ENCODE measurements at regions not wholly inside any gene's neighbourhood (a gene's known extent, or its start where the extent isn't known, plus 50 kb on each side); places are given as distances from the start of the nearest gene placed in this dataset.

DNA sequence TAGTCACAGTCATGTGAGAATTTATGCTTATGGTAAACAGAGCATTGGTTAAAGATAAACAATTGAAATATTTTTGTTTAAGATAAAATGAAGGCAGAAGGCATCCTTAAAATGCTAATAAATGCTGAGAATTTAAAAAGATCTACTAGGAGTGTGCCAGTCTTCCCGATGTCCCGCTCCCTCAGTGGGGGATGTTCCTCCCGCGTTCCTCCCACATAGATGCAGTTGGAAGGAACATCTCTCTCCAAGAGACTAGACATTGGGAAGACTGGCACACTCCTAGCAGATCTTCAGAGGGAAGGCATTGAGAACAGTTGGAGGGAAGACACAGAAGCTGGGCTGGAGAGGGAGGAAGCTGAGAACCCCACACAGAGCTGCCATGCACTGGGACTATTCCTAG lies 203.3 kb downstream of the EDN1 start:
- no peaks in the 10 kb centered on the region for H3K27me3 ChIP-seq
- FAIRE-seq (no peak), DNase-seq (no peak), ATAC-seq (no peak)
- intact Hi-C loops (cut with DNase I), result no loop called here
- no peak overlapping the region for H3K27ac ChIP-seq
- TF ChIP-seq, protein P1, sequence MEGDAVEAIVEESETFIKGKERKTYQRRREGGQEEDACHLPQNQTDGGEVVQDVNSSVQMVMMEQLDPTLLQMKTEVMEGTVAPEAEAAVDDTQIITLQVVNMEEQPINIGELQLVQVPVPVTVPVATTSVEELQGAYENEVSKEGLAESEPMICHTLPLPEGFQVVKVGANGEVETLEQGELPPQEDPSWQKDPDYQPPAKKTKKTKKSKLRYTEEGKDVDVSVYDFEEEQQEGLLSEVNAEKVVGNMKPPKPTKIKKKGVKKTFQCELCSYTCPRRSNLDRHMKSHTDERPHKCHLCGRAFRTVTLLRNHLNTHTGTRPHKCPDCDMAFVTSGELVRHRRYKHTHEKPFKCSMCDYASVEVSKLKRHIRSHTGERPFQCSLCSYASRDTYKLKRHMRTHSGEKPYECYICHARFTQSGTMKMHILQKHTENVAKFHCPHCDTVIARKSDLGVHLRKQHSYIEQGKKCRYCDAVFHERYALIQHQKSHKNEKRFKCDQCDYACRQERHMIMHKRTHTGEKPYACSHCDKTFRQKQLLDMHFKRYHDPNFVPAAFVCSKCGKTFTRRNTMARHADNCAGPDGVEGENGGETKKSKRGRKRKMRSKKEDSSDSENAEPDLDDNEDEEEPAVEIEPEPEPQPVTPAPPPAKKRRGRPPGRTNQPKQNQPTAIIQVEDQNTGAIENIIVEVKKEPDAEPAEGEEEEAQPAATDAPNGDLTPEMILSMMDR (IDR thresholded peaks at IDR 0.05), result no peak
- WGBS, 2 donors, result 92 to 99% methylated on average over 4 of the region's 4 CpGs
- H3K9me3 ChIP-seq, result no peaks in the 10 kb centered on the region
- peaks cover 0 to 13% (median 6%) of the 10 kb centered on the region in 3 donors for H3K4me1 ChIP-seq
- no peaks in the 10 kb centered on the region for H3K36me3 ChIP-seq
- no peak overlapping the region for H3K4me3 ChIP-seq

DNA sequence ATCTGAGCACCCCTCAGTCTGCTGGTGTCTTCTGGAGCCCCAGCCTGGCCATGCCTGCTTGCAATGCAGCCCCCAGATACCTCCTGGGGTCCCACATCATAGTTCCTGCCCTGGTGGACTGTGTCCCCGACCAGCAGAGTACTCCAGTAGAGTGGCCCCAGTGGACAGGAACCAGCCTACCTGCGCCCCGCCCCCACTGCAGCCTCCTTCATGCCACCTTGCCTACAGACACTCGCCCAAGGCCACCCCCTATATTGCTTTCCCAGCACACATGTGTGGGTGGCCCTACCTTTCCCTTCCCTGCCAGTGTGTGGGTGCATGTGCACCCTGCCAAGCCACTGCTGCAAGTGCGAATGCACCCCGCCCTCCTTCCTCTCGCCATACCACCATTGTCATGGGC lies 204.0 kb downstream of the EDN1 start:
- WGBS, 2 donors, result 93 to 98% methylated on average over 7 of the region's 7 CpGs
- DNase-seq, result no peak
- no peaks in the 10 kb centered on the region for H3K27me3 ChIP-seq
- no peak for FAIRE-seq
- no peaks in the 10 kb centered on the region for H3K9me3 ChIP-seq
- H3K4me3 ChIP-seq, result no peak overlapping the region
- TF ChIP-seq, protein P1 (IDR thresholded peaks at IDR 0.05), result no peak
- H3K27ac ChIP-seq, result no peak overlapping the region
- H3K4me1 ChIP-seq, result peaks cover 0 to 13% (median 6%) of the 10 kb centered on the region in 3 donors
- intact Hi-C loops (cut with DNase I), result no loop called here
- no peaks in the 10 kb centered on the region for H3K36me3 ChIP-seq
- ATAC-seq, result no peak

DNA sequence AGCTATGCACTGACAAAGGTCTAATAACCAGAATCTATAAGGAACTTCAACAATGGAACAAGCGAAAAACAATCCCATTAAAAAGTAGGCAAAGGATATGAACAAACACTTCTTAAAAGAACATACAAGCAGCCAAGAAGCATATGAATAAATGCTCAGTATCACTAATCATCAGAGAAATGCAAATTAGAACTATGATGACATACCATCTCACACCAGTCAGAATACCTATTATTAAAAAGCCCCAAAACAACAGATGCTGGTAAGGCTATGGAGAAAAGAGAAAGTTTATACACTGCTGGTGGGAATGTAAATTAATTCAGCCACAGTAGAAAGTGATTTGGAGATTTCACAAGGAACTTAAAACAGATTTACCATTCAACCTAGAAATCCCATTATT lies 211.8 kb downstream of the EDN1 start:
- no peak for FAIRE-seq
- H3K4me1 ChIP-seq, result no peaks in the 10 kb centered on the region
- H3K4me3 ChIP-seq, result no peak overlapping the region
- TF ChIP-seq, protein P1 (IDR thresholded peaks at IDR 0.05), result no peak
- no peaks in the 10 kb centered on the region for H3K36me3 ChIP-seq
- DNase-seq, result no peak
- 93 to 100% methylated on average over 1 of the region's 1 CpG for WGBS, 2 donors
- no peaks in the 10 kb centered on the region for H3K27me3 ChIP-seq
- no peak overlapping the region for H3K27ac ChIP-seq
- intact Hi-C loops (cut with DNase I), result loop anchor here in 1 of 3 donors (10.0 kb wide), 1 partner anchor 207 kb away; the partner anchor contains the start of gene EDN1
- no peaks in the 10 kb centered on the region for H3K9me3 ChIP-seq
- ATAC-seq, result no peak

DNA sequence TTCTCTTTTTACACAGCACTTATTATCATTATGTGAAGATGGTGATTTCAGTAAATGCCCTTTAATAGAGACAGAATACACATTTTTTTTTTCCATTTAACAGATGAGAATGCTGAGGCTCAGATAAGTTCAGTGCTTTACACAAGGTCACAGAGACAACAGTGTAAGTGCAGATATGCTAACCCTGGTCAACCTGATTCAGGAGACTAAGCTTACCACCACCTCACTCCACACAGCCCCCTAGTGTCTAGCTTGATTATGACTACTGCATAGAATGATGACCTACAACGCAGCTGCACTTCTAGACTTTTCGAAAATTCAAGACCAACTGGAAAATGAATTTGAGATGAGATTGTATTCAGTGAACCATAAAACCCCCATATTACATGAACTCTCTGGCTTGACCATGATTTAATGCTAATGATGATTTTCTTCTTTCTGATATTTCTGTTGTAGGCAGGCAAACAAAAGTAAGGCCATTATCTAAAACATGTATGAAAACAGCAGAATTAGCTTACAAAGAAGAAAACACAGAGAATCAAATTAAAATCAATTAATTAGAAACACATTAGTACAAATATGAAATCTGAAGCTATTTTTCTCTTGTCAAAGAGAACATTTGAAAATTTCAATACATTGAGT lies 212.1 kb upstream of the PHACTR1 start:
- Histone ChIP-seq H3K9me3 (no peaks in the 10 kb centered on the region), H3K4me1 (no peaks in the 10 kb centered on the region), H3K27me3 (no peaks in the 10 kb centered on the region), H3K4me3 (no peak overlapping the region), H3K36me3 (no peaks in the 10 kb centered on the region), H3K27ac (no peak overlapping the region)
- TF ChIP-seq, protein P1 (IDR thresholded peaks at IDR 0.05), result peak in 3 of 4 donors; percentile 37 to 42 (median 38)
- no peak for FAIRE-seq
- peak; percentile 66 to 98 (median 88) for ATAC-seq
- 44 to 55% methylated on average over 2 of the region's 2 CpGs for WGBS, 2 donors
- peak in 3 of 6 donors; percentile 13 to 30 (median 23) for DNase-seq
- intact Hi-C loops (cut with DNase I), result loop anchor here in 1 of 3 donors (10.0 kb wide), 1 partner anchor 210 kb away; the partner anchor contains the start of gene EDN1

DNA sequence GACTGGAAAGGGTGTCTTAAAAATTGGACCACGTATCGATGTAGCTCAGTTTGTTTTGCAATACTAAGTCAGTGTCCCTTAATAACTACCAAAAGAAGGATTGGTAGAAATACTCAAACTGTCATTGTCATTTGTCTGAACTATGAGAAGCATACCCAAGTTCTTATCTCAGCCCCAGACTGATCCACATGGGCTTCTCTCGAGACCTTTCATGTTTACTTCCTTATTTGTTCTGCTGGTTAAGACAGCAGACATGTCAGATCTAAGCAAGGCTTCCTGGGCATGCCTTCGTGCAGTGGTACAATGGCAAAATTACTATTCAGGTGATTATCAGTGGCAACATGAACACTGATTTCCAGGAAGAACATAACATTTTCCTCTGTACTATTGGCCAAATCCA lies 211.1 kb upstream of the PHACTR1 start:
- WGBS, 2 donors, result 63 to 65% methylated on average over 4 of the region's 4 CpGs
- no peak for FAIRE-seq
- TF ChIP-seq, protein P1 (IDR thresholded peaks at IDR 0.05), result no peak
- no peak overlapping the region for H3K27ac ChIP-seq
- DNase-seq, result no peak
- no peaks in the 10 kb centered on the region for H3K9me3 ChIP-seq
- H3K4me3 ChIP-seq, result no peak overlapping the region
- no peak for ATAC-seq
- no peaks in the 10 kb centered on the region for H3K36me3 ChIP-seq
- intact Hi-C loops (cut with DNase I), result loop anchor here in 1 of 3 donors (10.0 kb wide), 1 partner anchor 211 kb away; the partner anchor contains the start of gene EDN1
- no peaks in the 10 kb centered on the region for H3K4me1 ChIP-seq
- no peaks in the 10 kb centered on the region for H3K27me3 ChIP-seq

All from pancreas (tissue), 10 donors.